MG63 (cell line): ENCODE measurements at regions not wholly inside any gene's neighbourhood (a gene's known extent, or its start where the extent isn't known, plus 50 kb on each side); places are given as distances from the start of the nearest gene placed in this dataset.
"Not testable (repeated sequence)": the region's sequence is repeated elsewhere in the genome, so short reads cannot be mapped to it uniquely, and the experiment has no call there.

Experiments
- DNase-seq: peaks from one replicate; pipeline ENCODE4 v3.0.0-alpha.2; 2020
- H3K27me3 ChIP-seq: fragments of 250-450 bp; sonication (Bioruptor Pico); 2 replicates; pipeline ENCODE4 v1.5.1; 2020; ENCODE audit warnings: mild to moderate bottlenecking, moderate library complexity
- H3K36me3 ChIP-seq: fragments of 250-450 bp; sonication (Bioruptor Pico); 2 replicates; pipeline ENCODE4 v1.5.1; 2020; ENCODE audit warnings: mild to moderate bottlenecking, moderate library complexity
- H3K4me3 ChIP-seq: fragments of 250-450 bp; sonication (Bioruptor Pico); 2 replicates; pipeline ENCODE4 v1.5.1; 2020; ENCODE audit warnings: mild to moderate bottlenecking, moderate library complexity
- H3K9me3 ChIP-seq: fragments of 250-450 bp; sonication (Bioruptor Pico); 2 replicates; pipeline ENCODE4 v1.5.1; 2020; ENCODE audit warnings: mild to moderate bottlenecking, moderate library complexity

- DNase-seq, result no peak
- Histone ChIP-seq H3K4me3 (no peak overlapping the region), H3K36me3 (no peaks in the 10 kb centered on the region), H3K27me3 (no peaks in the 10 kb centered on the region), H3K9me3 (no peaks in the 10 kb centered on the region)
Measured at GRCh38 chr11:47928426-47928825, 51.9 kb upstream of the PTPRJ start.

GRCh38 chr11:47924184-47924691, 56.1 kb upstream of the PTPRJ start:
- no peaks in the 10 kb centered on the region for H3K27me3 ChIP-seq
- no peaks in the 10 kb centered on the region for H3K9me3 ChIP-seq
- no peak overlapping the region for H3K4me3 ChIP-seq
- peak; percentile 88 for DNase-seq
- H3K36me3 ChIP-seq, result no peaks in the 10 kb centered on the region

- no peak overlapping the region for H3K4me3 ChIP-seq
- no peaks in the 10 kb centered on the region for H3K9me3 ChIP-seq
- H3K27me3 ChIP-seq, result no peaks in the 10 kb centered on the region
- no peaks in the 10 kb centered on the region for H3K36me3 ChIP-seq
- DNase-seq, result peak; percentile 67
Measured at GRCh38 chr11:47923667-47924066, 56.7 kb upstream of the PTPRJ start.

DNA sequence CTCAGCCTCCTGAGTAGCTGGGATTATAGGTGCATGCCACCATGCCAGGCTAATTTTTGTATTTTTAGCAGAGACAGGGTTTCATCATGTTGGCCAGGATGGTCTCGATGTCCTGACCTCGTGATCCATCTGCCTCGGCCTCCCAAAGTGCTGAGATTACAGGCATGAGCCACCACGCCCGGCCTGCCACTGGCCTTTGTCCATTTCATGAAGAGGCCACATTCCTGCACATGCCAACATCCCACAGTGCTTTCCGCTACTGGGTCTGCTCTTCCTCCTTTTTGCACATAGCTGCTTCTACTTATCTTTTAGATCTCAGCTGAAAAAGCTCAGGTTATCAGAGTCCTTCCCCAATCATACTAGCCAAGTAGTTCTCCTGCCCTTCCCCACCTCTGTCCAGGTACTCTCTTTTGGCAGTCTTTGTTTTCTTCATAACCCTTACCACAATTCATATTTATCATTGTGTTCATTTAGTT, 59.2 kb upstream of the PTPRJ start:
- not testable (repeated sequence) for H3K36me3 ChIP-seq, DNase-seq

GRCh38 chr11:47918882-47919495, 61.4 kb upstream of the PTPRJ start:
- H3K27me3 ChIP-seq, result no peaks in the 10 kb centered on the region
- no peak overlapping the region for H3K4me3 ChIP-seq
- H3K36me3 ChIP-seq, result no peaks in the 10 kb centered on the region
- H3K9me3 ChIP-seq, result no peaks in the 10 kb centered on the region
- DNase-seq, result peak; percentile 33

More for the DNA sequence above, 59.2 kb upstream of the PTPRJ start:
- not testable (repeated sequence) for H3K4me3 ChIP-seq, H3K9me3 ChIP-seq, H3K27me3 ChIP-seq

GRCh38 chr11:47918370-47918690, 62.0 kb upstream of the PTPRJ start:
- no peaks in the 10 kb centered on the region for H3K9me3 ChIP-seq
- no peaks in the 10 kb centered on the region for H3K36me3 ChIP-seq
- H3K4me3 ChIP-seq, result peak overlapping the region; percentile 38
- no peaks in the 10 kb centered on the region for H3K27me3 ChIP-seq
- DNase-seq, result no peak

DNA sequence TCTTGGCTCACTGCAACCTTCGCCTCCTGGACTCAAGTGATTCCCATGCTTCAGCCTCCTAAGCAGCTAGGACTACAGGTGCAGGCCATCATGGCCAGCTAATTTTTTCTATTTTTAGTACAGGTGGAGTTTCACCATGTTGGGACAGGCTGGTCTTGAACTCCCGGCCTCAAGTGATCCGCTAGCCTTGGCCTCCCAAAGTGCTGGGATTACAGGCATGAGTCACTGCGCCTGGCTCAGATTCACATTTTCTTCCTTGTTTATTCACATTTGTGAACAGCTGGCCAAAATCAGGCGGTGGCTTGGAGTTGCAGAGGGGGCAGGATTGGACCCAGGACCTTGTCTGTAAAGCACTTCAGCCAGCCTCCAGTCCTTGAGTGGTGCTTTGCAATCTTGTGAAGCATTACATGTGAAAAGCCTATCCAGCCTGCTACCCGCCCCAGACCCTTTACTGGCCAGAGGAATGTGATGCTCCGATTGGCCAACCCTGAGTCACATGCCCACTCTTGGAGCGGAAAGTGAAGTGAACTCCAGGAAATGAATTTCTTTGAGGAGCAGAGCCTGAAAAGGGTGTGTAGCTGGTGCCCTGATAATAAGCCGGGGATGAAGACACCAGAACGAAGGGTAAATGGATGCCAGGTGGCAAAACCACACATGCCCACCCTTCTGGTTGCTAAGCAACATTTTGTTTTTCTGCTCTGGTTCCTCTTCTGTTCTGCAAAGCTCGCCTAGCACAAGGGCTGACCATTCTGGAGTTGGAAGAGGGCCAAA, 62.6 kb upstream of the PTPRJ start:
- Histone ChIP-seq H3K27me3 (no peaks in the 10 kb centered on the region), H3K4me3 (peak overlapping the region; percentile 38), H3K36me3 (no peaks in the 10 kb centered on the region), H3K9me3 (no peaks in the 10 kb centered on the region)
- peak; percentile 97 for DNase-seq

DNA sequence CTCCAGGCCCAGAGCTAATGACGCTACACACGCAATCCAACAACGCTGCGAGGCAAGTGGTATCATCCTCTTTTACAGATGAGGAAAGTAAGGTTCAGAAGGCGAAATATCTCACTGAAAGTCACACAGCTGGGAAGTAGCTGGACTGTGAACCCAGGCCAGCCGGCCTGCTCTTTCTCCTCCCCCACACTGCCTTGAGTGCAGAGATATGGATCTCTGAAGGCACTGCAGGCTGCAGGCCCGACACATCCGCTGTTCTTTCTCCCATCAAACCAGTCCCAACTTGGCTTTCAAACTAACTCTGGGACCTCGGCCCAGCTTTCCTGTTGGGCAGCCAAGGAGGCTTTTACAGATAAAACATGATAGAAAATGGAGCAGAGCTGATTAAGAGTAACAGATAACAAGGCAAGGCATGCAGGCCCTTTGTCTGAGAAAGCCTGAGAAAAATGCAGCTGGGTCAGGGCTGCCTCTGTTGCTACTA, 64.0 kb upstream of the PTPRJ start:
- no peaks in the 10 kb centered on the region for H3K36me3 ChIP-seq
- no peak for DNase-seq
- no peak overlapping the region for H3K4me3 ChIP-seq
- H3K9me3 ChIP-seq, result no peaks in the 10 kb centered on the region
- no peaks in the 10 kb centered on the region for H3K27me3 ChIP-seq

GRCh38 chr11:47915783-47916182, 64.6 kb upstream of the PTPRJ start:
- Histone ChIP-seq H3K27me3 (no peaks in the 10 kb centered on the region), H3K9me3 (no peaks in the 10 kb centered on the region), H3K4me3 (no peak overlapping the region), H3K36me3 (no peaks in the 10 kb centered on the region)
- no peak for DNase-seq

DNA sequence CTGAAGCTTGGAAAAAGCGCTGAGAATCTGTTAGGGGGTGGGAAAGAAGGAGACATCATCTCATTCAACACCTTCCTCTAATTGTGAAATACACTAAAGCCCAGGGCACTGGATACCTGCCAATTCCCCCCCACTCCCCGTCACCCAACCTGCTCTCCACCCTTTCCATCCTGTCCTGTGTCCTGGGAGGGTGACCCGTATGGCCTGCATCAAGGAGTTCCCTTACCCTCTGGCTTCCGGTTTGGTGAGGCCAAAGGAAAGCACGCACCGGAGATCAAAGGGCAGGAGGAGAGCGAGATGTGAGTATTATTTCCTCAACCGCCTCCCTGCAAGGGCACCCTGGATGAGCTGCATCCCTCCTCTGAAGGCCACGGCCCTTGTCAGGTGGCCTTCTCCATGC, 65.0 kb upstream of the PTPRJ start:
- Histone ChIP-seq H3K36me3 (no peaks in the 10 kb centered on the region), H3K27me3 (no peaks in the 10 kb centered on the region), H3K4me3 (no peak overlapping the region), H3K9me3 (no peaks in the 10 kb centered on the region)
- no peak for DNase-seq

DNA sequence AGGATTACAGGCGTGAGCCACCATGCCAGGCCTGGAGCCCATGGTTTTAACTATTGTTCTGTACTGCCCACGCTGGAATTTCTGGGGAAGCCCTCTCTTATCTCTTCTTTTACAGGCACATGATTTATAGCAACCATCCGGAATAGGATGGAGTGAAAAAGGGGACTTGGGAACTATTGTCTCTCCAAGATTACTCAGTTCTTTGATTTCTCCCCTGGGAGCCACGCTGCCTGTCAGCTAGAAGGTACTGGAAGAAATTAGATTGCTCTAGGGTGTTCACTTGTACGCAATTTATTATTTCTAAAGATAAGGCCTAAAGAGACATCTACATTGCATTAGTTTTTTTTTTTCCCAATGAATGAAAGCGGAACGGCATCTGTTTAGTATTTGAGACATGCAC, 65.6 kb upstream of the PTPRJ start:
- Histone ChIP-seq H3K36me3 (no peaks in the 10 kb centered on the region), H3K9me3 (no peaks in the 10 kb centered on the region), H3K27me3 (no peaks in the 10 kb centered on the region), H3K4me3 (no peak overlapping the region)
- no peak for DNase-seq

GRCh38 chr11:47913529-47914244, 65.5 kb upstream of the NUP160 start:
- DNase-seq, result no peak
- Histone ChIP-seq H3K36me3 (no peaks in the 10 kb centered on the region), H3K9me3 (no peaks in the 10 kb centered on the region), H3K27me3 (no peaks in the 10 kb centered on the region), H3K4me3 (no peak overlapping the region)

DNA sequence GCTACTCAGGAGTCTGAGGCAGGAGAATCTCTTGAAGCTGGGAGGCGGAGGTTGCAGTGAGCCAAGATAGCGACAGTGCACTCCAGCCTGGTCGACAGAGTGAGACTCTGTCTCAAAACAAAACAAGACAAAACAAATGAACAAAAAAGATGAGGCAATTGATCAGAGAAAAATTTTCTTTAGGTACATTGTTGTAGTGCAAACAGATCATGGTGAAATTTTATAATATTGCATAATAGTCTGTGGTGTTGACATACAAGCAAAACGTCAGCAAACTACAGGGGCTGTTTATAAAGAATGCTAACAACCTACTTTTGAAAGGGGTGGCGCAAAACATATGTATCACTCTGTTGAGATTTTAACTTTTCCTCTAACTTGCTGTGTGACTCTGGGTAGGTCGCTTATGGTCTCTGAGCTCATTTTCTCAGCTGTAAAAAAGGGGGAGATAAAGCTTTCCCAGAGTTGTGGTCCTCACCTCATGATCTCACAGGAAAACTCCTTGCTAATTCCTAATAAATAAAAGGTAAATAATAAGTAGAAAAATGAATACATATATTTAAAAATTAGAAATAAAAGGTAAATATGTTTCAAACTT, 64.8 kb upstream of the NUP160 start:
- DNase-seq, result no peak
- no peaks in the 10 kb centered on the region for H3K27me3 ChIP-seq
- H3K4me3 ChIP-seq, result no peak overlapping the region

DNA sequence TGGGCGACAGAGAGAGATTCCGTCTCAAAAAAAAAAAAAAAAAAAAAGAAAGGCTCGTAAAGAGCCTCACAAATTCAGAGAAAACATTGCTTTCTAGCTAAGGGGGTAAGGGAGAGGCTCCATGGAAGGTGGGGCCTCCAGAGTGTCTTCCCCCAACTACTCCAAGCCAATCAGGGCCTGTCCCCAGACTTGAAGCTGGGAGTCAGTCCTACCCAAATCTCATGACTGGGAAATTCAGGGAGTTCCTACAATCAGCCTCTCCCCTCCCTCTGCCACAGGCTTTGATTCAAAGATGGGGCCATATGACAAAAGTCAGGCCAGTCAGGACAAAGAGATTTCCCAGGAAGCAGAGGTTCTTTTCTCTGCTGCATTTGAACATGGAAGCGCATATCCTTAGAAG, 63.0 kb upstream of the NUP160 start:
- H3K9me3 ChIP-seq, result no peaks in the 10 kb centered on the region
- H3K36me3 ChIP-seq, result no peaks in the 10 kb centered on the region
- H3K4me3 ChIP-seq, result no peak overlapping the region
- DNase-seq, result no peak
- no peaks in the 10 kb centered on the region for H3K27me3 ChIP-seq

More for the DNA sequence above, 64.8 kb upstream of the NUP160 start:
- Histone ChIP-seq H3K36me3 (no peaks in the 10 kb centered on the region), H3K9me3 (no peaks in the 10 kb centered on the region)

DNA sequence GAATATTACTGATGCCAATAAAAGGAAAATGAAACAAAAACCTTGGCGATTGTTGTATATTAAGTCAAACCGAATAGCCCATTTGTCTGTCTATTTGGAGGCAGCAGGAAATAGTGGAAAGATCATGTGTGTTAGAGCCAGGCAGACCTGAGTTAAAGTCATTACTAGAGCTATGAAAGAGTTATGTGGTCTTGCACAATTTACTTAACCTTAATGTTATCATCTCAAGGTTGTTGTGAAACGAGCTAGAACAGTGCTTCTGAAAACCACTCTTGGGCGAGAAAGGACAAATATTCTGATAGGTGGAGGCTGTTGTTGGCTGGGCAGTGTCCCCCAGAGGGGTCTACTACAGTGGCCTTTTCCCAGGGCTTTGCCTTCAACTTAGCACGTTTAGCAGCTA, 60.0 kb upstream of the NUP160 start:
- Histone ChIP-seq H3K27me3 (no peaks in the 10 kb centered on the region), H3K9me3 (no peaks in the 10 kb centered on the region), H3K4me3 (no peak overlapping the region), H3K36me3 (no peaks in the 10 kb centered on the region)
- DNase-seq, result no peak

- Histone ChIP-seq H3K4me3 (no peak overlapping the region), H3K9me3 (no peaks in the 10 kb centered on the region), H3K27me3 (no peaks in the 10 kb centered on the region), H3K36me3 (no peaks in the 10 kb centered on the region)
- peak; percentile 47 for DNase-seq
Measured at GRCh38 chr11:47907499-47907898, 59.3 kb upstream of the NUP160 start.

- no peak overlapping the region for H3K4me3 ChIP-seq
- no peaks in the 10 kb centered on the region for H3K36me3 ChIP-seq
- H3K9me3 ChIP-seq, result no peaks in the 10 kb centered on the region
- no peak for DNase-seq
- no peaks in the 10 kb centered on the region for H3K27me3 ChIP-seq
Measured at GRCh38 chr11:47906066-47906465, 57.9 kb upstream of the NUP160 start.
